ENCODE measurements at regions not wholly inside any gene's neighbourhood (a gene's known extent, or its start where the extent isn't known, plus 50 kb on each side); places are given as distances from the start of the nearest gene placed in this dataset.
"Not testable (repeated sequence)": the region's sequence is repeated elsewhere in the genome, so short reads cannot be mapped to it uniquely, and the experiment has no call there.

DNA sequence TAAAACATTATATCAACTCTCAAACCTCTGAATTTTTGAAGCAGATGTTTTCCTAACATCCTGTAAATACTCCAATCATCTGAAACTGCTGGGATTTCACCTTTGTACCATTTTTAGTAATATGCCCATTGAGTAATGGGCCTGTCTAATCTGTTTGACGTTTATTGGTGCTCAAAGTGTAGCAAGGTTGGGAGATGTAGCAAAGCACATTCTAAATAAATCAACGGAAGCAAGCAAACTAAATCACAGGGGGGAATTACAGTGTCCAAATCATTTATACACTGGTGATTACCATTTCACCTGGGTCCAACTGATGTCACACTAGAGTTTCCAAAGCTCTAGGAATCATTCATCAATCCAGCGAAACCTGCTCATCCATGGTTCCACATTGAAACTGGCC lies 518.7 kb upstream of the TBL1XR1 start:
- H3K9me3 Mint-ChIP-seq: peaks cover 2% of the 10 kb centered on the region
- H3K36me3 Mint-ChIP-seq (ENCODE audit: low read depth): no peaks in the 10 kb centered on the region
- TF ChIP-seq, protein P1, sequence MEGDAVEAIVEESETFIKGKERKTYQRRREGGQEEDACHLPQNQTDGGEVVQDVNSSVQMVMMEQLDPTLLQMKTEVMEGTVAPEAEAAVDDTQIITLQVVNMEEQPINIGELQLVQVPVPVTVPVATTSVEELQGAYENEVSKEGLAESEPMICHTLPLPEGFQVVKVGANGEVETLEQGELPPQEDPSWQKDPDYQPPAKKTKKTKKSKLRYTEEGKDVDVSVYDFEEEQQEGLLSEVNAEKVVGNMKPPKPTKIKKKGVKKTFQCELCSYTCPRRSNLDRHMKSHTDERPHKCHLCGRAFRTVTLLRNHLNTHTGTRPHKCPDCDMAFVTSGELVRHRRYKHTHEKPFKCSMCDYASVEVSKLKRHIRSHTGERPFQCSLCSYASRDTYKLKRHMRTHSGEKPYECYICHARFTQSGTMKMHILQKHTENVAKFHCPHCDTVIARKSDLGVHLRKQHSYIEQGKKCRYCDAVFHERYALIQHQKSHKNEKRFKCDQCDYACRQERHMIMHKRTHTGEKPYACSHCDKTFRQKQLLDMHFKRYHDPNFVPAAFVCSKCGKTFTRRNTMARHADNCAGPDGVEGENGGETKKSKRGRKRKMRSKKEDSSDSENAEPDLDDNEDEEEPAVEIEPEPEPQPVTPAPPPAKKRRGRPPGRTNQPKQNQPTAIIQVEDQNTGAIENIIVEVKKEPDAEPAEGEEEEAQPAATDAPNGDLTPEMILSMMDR (IDR thresholded peaks at IDR 0.05; ENCODE audit: unreplicated experiment in 3 of 3): no peak
- no peak overlapping the region for H3K4me3 Mint-ChIP-seq
- no peaks in the 10 kb centered on the region for H3K27me3 Mint-ChIP-seq (ENCODE audit: low read depth)
- H3K4me1 Mint-ChIP-seq: peaks cover 31% of the 10 kb centered on the region
- H3K27ac Mint-ChIP-seq: no peak overlapping the region

DNA sequence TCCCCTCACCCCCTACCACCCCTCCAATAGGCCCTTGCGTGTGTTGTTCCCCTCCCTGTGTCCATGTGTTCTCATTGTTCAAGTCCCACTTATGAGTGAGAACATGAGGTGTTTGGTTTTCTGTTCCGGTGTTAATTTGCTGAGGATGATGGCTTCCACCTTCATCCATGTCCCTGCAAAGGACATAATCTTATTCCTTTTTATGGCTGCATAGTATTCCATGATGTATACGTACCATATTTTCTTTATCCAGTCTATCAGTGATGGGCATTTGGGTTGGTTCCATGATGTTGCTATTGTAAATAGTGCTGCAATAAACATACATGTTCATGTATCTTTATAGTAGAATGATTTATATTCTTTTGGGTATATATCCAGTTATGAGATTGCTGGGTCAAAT lies 523.6 kb upstream of the TBL1XR1 start:
- peaks cover 47% of the 10 kb centered on the region for H3K4me1 Mint-ChIP-seq
- not testable (repeated sequence) for H3K27me3 Mint-ChIP-seq (ENCODE audit: low read depth)

DNA sequence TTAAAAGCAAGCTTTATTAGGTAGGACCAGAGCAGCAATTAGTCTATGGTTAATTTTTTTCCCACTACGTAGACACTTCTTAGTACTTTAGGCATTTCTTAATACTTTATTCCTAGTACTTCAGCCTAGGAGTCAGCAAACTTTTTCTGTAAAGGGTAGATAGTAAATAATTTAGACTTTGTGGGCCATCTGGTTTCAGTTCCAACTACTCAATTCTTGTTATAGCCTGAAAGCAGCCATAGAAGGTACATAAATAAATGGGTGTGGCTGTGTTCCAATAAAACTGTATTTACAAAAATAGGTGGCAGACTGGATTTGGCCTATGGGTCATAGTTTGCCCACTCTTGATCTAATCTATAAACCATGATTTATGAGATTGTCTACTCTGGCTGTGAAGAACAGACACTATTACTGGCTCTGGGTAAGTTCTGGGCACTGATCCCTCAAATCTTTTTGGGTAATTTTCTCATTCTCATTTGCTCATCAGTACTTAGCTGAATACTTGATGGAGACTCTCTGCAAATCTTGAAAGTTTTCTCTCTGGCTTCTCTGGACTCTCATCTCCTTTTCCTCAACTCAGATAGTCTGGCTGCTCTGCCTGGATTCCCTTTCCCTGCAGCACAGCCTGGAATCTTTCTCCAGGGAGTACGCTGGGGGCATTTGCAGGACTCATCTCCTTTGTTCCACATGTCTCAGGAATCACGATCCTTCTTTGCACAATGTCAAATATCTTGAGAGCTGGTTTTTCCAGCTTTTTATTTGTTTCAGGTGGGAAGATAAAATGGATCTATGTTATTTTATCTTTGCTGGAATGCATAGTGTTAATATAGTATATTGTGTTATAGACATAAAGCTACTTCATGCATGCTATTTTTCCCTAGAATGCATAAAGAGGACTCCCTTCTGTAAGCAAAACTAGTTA lies 524.8 kb upstream of the TBL1XR1 start:
- TF ChIP-seq, protein P1 (IDR thresholded peaks at IDR 0.05; ENCODE audit: unreplicated experiment in 3 of 3): no peak
- H3K27me3 Mint-ChIP-seq (ENCODE audit: low read depth): no peaks in the 10 kb centered on the region
- peaks cover 54% of the 10 kb centered on the region for H3K4me1 Mint-ChIP-seq
- H3K4me3 Mint-ChIP-seq: no peak overlapping the region
- no peaks in the 10 kb centered on the region for H3K36me3 Mint-ChIP-seq (ENCODE audit: low read depth)
- peak overlapping the region in 2 of 3 experiments; percentile 12 to 29 for H3K27ac Mint-ChIP-seq
- H3K9me3 Mint-ChIP-seq: peaks cover 3% of the 10 kb centered on the region

More for the DNA sequence above, 523.6 kb upstream of the TBL1XR1 start:
- not testable (repeated sequence) for H3K9me3 Mint-ChIP-seq; H3K36me3 Mint-ChIP-seq (ENCODE audit: low read depth); H3K27ac Mint-ChIP-seq; H3K4me3 Mint-ChIP-seq

DNA sequence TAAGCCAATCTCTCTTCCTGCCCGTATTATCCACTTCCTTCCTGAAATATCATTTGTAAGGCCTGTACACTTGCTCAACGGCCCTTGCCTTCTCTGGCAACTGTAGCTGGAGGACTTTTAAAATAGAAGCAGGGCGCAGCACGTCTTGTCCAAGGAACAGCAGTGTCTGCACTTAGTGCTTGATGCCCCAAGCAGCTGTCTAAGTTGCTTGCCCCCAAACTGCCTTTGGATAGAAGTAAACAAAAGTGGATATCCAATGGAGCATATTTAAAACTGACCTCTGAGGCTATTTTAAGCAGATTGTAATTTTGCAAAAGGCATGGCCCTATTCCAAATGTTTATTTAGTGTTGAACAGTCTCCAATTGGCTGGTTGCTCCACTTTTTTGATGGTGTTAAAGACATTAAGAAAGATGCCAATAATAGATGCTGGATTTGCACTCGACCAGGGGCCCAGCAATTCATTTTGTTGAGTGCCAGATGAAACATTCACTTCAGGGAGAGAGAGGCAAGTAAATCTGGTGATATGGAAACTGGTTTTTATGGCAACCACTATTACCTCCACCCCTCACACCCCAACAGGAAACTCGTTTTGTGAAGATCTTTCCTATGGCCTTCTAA lies 526.8 kb upstream of the TBL1XR1 start:
- H3K27ac Mint-ChIP-seq: peak overlapping the region; percentile 19 to 79 (median 62)
- TF ChIP-seq, protein P1 (IDR thresholded peaks at IDR 0.05; ENCODE audit: unreplicated experiment in 3 of 3): no peak
- no peaks in the 10 kb centered on the region for H3K27me3 Mint-ChIP-seq (ENCODE audit: low read depth)
- peak overlapping the region in 1 of 3 experiments; percentile 45 for H3K4me3 Mint-ChIP-seq
- peaks cover 6% of the 10 kb centered on the region for H3K9me3 Mint-ChIP-seq
- H3K4me1 Mint-ChIP-seq: peaks cover 70% of the 10 kb centered on the region
- no peaks in the 10 kb centered on the region for H3K36me3 Mint-ChIP-seq (ENCODE audit: low read depth)

DNA sequence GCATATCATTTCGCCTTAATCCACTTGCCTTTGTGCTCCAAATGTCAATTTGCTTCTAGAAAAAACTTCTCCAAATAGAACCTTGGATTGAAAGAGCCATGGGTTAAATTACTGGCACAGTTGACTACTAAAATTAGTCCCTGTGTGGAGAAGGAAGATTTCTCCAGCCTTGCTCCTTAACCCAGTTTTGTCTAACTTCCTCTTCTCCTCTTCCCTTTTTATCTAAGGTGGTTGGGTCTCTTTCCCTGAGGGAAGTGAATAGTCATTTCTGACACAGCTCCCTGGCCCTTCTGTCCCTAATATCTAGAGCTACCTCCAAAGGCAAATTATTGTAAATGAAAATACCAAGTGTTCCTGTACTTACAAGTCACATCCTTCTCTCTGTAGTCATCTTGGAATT lies 527.9 kb upstream of the TBL1XR1 start:
- no peaks in the 10 kb centered on the region for H3K36me3 Mint-ChIP-seq (ENCODE audit: low read depth)
- H3K27ac Mint-ChIP-seq: peak overlapping the region; percentile 43 to 62 (median 57)
- peaks cover 78% of the 10 kb centered on the region for H3K4me1 Mint-ChIP-seq
- TF ChIP-seq, protein P1 (IDR thresholded peaks at IDR 0.05; ENCODE audit: unreplicated experiment in 3 of 3): no peak
- no peaks in the 10 kb centered on the region for H3K27me3 Mint-ChIP-seq (ENCODE audit: low read depth)
- H3K9me3 Mint-ChIP-seq: peaks cover 6% of the 10 kb centered on the region
- no peak overlapping the region for H3K4me3 Mint-ChIP-seq

DNA sequence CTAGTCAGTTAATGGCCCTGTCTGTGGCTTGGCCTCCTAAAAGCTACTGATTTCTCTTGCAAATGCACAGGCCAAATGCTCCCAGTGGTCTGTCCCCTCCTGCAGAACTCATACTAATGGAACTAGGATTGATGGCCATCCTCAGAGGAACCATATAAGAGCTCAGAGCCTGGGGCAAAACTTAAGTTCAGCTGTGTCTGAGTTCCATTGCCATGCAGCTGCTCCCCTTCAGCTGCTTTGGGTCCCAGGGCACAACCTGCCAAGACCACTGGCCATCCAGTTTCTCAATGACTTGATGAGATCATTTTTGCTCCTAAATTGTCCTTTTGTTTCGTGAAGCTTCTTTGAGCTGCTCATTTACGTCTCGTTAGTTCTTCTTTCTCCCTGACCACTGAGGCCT lies 529.5 kb upstream of the TBL1XR1 start:
- Mint-ChIP-seq H3K36me3 (ENCODE audit: low read depth) (no peaks in the 10 kb centered on the region), H3K4me1 (peaks cover 88% of the 10 kb centered on the region), H3K4me3 (no peak overlapping the region), H3K9me3 (peaks cover 3% of the 10 kb centered on the region), H3K27ac (peak overlapping the region in 2 of 3 experiments; percentile 47 to 62), H3K27me3 (ENCODE audit: low read depth) (no peaks in the 10 kb centered on the region)
- TF ChIP-seq, protein P1 (IDR thresholded peaks at IDR 0.05; ENCODE audit: unreplicated experiment in 3 of 3): no peak

Measured in nephron (organoid).